Fibroblast of peridontal ligament (primary cell): ENCODE measurements at regions not wholly inside any gene's neighbourhood (a gene's known extent, or its start where the extent isn't known, plus 50 kb on each side); places are given as distances from the start of the nearest gene placed in this dataset.

Experiments used
- DNase-seq: peaks from one replicate; pipeline ENCODE4 v3.0.0-alpha.2; 2010; ENCODE audit errors: extremely low read depth

DNA sequence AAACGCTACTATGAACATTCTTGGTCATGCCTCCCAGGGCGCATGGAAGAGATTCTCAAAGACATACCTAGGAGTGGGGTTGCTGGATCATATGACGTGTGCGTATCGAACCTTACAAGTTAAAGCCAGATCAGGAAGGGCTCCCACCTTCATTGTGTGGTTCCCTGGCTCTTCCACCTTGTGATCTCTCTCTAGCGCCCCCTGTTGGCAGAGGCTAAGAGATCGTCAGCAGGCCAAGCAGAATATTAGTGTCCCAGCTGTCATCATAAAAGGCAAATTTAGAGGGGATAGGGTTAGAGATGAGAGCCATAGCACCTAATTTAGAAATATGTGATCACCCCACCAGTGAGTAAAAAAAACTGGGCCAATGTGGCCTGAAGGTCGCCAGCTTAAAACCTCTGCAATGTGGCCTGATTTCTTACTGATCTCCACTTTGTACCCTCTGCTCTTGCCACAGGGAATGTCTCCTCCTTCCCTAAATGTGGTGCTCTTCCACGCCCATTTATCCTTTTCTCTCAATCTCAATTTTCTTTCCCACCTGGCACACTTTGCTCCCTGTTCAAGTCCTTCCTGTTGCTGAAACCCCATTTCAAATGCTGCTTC lies 91.7 kb upstream of the SHB start:
- DNase-seq, result peak; percentile 55

GRCh38 chr9:38159599-38159998 lies 90.6 kb upstream of the SHB start:
- DNase-seq, result no peak

GRCh38 chr9:38158628-38159027 lies 89.6 kb upstream of the SHB start:
- no peak for DNase-seq

DNA sequence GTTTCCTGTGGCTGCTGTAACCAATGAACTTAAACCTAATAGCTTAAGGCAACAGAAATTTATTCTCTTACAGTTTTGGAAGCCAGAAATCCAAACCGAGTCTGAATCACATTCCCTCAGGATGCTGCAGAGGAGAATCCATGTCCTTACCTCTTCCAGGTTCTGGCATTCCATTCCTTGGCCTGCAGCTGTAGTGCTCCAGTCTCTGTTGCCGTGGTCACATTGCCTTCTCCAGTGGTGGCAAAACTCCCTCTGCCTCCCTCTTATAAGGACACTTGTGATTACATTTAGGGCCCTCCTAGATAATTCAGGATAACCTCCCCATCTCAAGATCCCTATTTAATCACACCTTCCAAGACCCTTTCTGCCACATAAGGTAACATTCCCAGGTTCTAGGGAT lies 88.7 kb upstream of the SHB start:
- DNase-seq, result no peak

DNA sequence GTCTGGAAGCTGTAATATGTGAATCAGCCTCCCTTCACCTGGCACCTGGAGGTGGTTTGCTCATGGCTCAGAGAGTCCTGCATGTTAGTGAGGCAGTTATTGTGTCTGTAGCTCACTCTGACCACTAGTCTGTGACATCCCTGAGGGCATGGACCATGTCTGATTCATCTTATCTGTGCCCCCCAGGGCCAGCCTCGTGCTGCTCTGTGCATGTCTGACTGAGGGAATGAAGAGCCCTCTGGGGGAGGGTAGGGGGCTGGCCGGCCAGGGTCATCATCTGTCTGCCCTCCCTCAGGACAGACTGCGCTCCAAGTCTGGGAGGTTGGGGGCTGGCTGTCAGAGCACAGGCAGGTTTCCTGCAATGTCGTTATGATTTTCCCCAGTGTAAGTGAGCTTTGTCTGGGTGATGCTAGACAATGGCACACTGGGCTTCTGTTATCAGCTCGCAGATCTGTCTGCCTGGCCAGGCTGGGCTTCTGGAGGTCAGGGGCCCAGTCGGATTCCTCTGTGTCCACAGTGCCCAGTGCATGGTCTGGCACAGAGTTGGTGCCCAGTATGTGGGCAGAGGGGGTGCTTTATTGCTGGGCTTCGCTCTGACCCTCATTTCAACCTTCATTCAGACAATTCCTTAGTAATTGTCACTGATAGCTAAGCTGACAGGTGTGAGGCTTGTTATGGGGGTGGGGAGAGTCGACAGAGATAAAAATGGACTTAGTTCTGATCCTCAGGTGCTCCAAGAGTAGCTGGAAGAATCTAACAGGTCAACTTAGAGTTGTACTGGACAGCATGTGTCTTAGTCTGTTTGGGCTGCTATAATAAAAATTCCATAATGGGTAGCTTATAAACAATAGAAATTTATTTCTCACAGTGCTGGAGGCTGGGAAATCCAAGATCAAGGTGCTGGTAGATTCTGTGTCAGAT lies 85.7 kb upstream of the SHB start:
- DNase-seq, result no peak

- DNase-seq, result no peak
Measured at GRCh38 chr9:38153910-38154291, 84.9 kb upstream of the SHB start.

GRCh38 chr9:38153152-38153909 lies 84.3 kb upstream of the SHB start:
- DNase-seq, result no peak

GRCh38 chr9:38149647-38150046 lies 80.6 kb upstream of the SHB start:
- DNase-seq, result no peak

GRCh38 chr9:38146844-38147243 lies 77.8 kb upstream of the SHB start:
- DNase-seq, result no peak

GRCh38 chr9:38145526-38146053 lies 76.6 kb upstream of the SHB start:
- DNase-seq, result no peak

DNA sequence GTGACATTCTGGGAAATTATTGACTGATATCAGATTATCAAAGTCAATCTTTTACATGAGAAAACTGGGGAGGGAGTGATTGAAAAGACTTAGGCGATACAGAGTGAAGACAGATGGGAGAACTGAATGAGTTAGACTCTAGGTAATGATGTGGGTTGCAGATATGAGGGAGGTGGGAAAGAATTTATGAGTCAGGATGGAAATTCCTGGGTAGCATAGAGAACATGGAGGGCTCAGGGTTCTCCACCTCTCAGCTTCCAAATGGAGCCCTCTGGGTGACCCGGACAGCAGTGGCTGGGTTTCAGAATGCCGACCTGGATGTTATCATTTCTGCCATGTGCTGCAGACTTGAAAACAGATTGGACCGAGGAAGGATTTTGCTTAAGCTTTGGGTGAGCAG lies 75.4 kb upstream of the SHB start:
- DNase-seq, result no peak

DNA sequence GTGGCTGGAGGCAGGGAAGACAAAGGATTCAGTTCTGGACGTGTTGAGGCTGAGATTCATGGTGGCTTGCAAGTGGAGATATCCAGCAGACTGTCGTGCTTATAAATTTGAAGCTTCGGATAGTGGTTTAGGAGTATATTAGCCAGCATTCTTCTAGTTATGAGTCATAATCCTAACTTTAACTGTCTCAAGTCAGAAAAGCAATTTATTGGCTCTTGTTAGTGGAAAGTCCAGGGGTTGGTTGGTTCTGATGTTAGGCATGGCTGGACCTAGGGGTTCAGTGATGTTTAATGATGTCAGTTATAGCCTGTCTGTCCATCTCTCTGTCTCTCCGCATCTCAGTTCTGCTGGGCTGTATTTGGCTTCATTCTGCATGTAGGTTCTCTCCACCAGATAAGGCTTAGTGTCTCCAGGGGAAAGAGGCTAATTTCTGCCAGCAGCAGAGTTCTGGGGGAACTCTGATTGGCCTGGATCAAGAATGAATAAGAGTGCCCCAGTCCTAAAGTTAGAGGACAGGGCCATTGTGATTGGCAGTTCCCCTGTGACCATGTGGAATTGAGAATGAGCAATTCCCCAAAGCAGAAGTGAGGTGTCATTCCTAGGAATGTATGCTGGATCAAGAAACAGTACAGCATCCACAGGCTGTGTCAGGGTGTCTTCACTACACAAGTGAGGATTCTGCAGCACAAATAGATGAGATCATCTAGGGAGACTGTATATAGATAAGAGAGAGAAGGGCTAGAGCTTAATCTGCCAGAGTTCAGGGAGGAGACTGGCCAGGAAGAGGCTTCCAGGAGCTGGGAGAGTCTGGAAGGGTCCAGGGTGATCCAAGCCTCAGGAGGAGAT lies 72.9 kb upstream of the SHB start:
- peak; percentile 78 for DNase-seq

- DNase-seq, result no peak
Measured at GRCh38 chr9:38138276-38138675, 69.2 kb upstream of the SHB start.

GRCh38 chr9:38137342-38137741 lies 68.3 kb upstream of the SHB start:
- no peak for DNase-seq

- DNase-seq, result no peak
Measured at GRCh38 chr9:38136386-38136785, 67.4 kb upstream of the SHB start.

DNA sequence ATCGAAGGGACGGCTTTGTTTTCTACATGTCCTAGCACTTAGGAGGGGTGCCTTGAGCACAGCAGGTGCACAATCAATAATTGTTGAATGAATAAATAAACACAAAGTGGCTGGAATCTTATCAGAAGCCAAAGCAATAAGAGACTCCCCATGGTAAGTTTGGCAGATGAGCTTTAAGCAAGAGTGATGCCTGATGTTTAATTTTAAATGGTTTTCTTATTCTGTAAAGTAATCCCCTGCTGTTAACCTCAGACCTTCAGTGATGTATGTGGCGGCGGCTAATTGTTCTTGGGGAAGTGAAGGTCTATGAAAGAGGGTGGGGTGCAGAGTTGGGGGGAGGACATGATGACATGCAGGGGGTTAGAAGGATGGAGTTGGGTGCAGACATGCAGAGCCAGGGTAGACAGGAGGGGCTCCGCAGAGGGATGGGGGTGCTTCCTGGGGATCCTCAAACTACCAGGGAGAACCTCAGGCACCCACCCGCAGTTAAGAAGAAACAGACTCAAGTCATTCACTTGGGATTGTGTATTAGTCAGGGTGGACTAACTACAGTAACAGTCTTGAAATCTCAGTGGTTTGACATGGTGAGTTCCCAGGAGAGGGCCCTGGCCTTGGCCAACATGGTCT lies 65.7 kb upstream of the SHB start:
- no peak for DNase-seq

DNA sequence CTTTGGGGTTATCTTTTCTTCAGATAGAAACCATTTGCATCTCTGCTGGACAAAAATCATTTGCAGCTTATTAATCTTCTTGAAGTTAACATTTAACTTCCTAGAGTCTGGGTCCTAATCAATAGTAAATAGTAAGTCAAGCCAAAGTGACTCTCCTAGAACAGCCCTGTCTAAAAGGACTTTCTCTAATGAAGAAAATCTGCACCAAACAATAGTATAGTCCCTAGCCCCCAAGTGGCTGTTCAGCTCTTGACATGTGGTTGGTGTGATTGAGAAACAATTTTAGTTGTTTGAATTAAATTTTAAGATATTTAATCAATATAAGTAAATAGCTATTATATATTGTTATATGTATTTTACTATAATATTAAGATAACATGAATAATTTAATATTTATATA lies 64.6 kb upstream of the SHB start:
- DNase-seq, result no peak

DNA sequence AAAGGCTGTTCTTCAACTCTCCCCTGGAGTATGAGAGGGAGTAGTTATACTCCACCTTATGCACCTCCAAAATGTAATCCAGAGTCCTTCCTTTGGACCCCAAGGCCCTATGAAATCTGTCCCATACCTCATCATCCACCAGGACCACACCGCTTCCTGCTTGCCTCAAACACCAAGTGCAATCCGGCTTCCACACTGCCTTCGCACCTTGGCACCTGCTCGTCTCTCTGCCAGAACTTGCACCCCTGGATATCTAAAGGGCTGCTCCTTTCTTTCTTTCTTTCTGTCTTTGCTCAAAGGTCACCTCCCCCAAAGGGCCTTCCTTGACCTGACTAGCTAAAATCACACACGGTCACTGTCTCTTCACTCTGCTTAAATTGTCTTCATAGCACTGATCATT lies 63.9 kb upstream of the SHB start:
- no peak for DNase-seq

DNA sequence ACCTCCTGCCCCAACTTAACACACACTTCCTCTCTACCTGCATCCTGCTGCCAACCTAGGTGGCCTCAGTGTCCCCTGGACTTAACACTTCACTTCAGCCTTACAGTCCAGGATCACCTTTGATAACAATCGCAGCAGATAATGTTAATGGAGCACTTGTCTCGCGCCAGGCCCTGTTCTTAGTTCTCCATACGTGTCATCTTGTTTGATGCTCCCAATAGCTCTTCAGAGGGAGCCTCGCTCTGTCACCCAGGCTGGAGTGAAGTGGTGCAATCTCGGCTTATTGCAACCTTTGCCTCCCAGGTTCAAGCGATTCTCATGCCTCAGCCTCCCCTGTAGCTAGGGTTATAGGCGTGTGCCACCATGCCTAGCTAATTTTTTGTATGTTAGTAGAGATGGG lies 62.7 kb upstream of the SHB start:
- no peak for DNase-seq

DNA sequence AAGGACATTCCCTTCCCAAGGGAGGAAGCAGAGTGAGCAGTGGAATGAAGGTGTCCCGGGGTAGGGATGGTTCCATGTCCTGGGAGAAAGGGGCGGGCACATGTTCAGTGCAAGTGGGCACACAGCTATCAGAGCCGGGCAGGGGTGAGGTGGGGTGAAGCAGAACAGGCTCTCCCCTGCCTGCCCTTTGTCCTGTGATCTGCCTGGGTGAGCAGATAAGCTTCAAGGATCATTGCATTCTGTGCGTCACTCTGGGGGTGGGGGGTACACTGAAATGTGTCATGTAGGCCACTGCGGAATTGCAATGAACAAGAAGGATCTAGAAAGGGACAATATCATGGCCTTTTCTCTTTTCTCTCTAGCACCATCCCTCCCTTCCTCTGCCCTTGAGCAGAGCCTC lies 61.7 kb upstream of the SHB start:
- DNase-seq, result no peak

DNA sequence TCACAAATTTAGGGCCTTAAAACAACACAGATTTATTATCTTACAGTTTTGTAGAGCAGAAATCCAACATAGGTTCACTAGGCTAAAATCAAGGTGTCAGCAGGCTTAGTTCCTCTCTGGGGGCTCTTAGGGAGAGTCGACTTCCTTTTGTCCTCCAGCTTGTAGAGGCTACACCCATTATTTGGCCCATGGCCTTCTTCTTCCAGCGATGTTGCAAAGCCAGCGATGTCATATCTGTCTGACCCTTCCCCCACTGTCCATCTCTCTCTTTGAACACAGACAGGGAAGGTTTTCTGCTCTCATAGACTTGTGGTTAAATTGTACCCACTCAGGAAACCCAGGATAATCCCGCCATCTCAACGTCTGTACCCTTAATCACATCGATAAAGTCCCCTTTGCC lies 60.3 kb upstream of the SHB start:
- no peak for DNase-seq
